HG02870 (cell line): ENCODE measurements at regions not wholly inside any gene's neighbourhood (a gene's known extent, or its start where the extent isn't known, plus 50 kb on each side); places are given as distances from the start of the nearest gene placed in this dataset.
"Not testable (repeated sequence)": the region's sequence is repeated elsewhere in the genome, so short reads cannot be mapped to it uniquely, and the experiment has no call there.

ENCODE experiments used
- ATAC-seq: cut with Tn5 transposase; IDR thresholded peaks from one replicate; pipeline ENCODE4 v1.9.1; 2021; ENCODE audit warnings: mild to moderate bottlenecking, moderate library complexity; ENCODE audit not compliant: unreplicated experiment

DNA sequence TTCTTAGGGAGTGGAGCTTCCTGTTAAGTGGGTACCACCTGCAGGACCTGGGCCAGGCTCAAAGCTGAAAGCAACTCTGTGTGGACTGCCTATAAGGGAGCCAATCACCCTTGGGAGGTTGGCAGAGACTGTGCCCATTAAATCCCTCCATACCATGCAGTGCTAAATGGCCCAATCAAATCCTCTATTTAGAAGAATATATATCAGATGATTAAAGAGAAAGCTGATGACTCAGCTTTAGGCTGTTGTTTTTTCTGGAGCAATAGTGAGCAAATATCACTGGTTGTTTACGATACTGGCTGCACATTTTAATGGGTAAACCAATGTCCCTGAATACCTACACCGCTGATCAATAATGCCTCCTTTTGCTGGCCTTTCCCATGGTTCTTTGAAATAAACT, 101.3 kb downstream of the TMX1 start:
- no peak for ATAC-seq

DNA sequence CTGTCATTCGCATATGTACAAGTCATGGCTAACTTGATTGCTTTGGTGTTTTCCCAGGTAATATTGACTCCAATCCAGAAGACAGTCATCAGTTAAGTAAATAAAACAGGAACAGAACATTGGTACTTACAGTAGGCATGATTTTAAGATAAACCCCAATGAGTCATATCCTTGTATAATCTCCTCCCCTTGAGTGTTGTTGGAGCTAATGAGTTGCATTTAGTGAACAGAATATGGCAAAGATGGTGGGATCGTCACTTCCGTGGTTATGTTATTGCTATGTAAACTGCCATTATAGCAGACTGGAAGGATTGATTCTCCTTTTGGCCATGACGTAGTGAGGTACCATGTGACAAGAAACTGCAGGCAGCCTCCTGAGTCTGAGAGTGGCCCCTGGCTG, 102.2 kb downstream of the TMX1 start:
- ATAC-seq = no peak

DNA sequence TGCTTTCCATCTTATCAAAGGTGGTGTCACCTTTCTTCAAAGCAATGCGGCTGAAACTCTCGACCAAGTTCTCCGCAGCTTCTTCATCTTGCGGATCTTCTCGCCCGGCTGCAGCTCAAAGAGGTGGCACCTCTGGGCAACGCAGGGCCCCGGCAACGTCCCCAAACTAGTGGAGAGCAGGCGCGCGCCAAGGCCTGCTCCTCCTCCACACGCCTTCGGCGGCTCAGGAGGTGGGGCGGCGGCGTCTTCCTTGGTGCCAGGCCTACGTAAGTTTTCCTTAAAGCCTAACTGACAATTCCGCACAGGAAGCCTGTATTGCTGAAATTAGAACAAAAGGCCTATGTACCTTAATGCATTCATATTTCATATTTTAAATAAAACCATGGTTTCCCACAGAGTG, 112.0 kb downstream of the TMX1 start:
- ATAC-seq = no peak

DNA sequence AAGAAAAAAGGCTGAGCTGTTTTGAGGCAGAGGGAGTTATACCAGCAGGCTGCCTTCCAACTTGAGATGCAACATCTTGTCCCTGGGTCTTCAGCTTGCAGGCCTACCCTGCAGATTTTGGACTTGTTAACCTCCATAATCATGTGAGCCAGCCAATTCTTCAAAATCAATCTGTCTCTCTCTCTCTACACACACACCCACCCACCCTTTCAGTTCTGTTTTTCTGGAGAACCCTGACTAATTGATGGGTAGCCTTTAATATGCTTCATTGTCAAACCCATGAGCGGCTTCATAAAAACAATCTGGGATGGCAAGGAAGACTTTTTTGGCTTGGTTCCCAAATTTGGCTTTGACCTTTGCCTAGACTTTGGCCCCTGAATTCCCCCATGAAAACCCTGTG, 113.9 kb downstream of the TMX1 start:
- no peak for ATAC-seq

DNA sequence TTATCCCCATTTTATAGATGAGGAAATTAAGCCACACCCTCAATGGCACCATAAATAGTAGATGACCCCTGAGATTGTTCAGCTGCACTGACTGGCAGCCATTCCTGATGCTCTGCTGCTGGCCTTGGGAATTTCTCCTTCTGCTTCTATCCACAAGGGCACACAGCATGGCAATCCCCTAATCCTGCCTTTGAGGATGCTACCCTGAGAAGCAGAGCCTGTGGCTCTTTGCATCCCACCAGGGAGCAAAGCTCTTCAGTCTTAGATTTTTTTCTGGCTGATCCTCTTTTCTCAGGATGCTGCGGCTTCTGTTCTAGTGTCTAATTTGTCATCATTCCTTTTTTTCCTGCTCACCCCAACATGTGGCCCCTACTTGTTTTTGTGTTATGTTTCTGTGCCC, 114.8 kb downstream of the TMX1 start:
- no peak for ATAC-seq

DNA sequence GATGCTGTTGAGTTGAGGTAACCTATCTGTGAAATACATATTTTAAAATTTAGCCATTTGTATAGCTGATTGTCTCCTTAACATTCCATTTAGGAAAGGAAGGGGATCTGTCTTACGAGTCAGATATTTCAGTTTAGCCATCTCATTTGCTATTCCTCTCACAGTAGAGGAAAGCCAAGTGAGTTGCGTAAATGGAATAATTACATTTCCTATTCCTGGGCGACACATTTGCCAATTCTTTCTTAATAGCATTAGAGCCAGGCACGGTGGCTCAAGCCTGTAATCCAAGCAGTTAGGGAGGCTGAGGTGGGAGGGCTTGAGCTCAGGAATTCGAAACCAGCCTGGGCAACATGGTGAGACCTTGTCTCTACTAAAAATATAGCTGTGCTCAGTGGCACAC, 116.3 kb downstream of the TMX1 start:
- ATAC-seq = no peak

DNA sequence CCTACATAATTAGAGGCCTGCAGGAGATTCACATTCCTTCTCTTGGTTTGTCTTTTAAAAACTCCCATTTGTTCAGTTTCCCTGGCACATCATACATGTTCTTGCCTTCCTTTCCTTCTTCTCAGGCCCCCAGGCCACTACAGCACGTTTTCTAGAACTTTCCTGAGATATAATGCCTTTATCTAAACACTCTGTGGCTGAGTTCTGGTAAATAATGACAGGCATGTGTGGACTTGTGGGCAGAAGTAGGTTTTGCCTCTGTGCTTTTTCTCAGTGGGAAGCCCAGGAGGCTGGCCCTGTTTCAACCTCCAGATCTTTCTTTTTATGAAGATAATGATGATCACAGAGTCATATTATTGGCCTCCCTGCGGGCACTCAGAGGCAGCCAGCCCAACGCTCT, 117.2 kb downstream of the TMX1 start:
- no peak for ATAC-seq

DNA sequence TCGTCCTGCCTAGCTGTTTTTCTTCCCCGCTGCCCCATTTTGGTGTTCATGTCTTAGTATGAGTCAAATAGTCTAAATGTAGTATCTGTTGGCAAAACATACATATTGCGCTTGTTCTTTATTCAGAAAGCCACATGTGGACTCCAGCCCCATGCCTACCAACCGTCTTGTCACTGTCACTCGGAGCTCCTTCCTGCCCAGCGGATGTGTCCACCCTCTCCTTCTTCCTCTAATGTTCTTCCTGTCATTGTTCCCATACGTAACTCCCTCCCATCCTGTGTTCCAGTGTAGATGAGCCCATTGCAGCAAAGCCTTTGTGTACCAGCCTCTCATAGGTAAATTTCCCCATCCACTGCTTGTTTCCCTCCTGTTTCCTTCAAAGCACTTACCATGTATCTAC, 120.5 kb downstream of the TMX1 start:
- no peak for ATAC-seq

DNA sequence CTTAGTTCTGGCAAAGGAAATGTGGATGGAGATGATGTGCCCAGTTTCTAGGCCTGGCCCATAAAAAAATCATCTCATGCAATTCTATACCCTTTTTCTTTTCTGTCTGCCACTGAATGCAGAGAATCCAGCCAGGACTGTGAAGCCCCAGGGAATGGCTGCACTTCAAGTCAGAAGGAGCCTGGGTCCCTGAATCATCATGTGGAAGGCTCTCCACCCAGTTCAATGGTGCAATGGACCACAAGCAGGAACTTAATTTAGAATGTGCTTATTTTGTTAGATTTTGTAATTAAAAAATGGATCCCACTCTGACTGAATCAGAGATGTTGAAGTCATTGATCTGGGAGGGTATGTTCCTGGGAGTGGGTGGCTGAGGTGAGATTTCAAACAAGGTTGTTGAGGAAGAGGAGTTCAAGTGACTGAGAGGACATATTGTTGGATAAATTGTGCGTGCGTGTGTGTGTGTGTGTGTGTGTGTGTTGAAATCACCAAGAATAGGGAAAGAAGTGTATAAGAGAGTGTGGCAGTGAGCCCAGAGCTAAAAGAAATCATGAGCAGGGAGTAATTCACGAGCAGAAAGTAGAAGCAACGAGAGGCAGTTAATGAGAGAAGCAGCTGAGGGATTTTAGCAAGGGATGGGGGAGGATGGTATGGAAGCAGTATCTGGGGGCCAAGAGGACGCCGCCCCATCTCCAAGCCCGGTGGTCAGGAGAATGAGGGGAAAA, 125.4 kb downstream of the TMX1 start:
- ATAC-seq = no peak

DNA sequence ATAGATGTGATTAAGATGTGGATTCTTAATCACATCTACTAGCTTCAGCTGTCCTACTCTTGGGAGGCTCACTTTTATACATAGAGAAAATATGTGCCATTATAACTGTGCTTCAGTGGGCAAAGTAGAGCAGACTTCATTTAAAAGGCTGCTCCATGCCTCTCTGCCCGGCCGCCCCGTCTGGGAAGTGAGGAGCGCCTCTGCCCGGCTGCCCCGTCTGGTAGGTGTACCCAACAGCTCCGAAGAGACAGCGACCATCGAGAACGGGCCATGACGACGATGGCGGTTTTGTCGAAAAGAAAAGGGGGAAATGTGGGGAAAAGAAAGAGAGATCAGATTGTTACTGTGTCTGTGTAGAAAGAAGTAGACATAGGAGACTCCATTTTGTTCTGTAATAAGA, 126.4 kb downstream of the TMX1 start:
- ATAC-seq = not testable (repeated sequence)

DNA sequence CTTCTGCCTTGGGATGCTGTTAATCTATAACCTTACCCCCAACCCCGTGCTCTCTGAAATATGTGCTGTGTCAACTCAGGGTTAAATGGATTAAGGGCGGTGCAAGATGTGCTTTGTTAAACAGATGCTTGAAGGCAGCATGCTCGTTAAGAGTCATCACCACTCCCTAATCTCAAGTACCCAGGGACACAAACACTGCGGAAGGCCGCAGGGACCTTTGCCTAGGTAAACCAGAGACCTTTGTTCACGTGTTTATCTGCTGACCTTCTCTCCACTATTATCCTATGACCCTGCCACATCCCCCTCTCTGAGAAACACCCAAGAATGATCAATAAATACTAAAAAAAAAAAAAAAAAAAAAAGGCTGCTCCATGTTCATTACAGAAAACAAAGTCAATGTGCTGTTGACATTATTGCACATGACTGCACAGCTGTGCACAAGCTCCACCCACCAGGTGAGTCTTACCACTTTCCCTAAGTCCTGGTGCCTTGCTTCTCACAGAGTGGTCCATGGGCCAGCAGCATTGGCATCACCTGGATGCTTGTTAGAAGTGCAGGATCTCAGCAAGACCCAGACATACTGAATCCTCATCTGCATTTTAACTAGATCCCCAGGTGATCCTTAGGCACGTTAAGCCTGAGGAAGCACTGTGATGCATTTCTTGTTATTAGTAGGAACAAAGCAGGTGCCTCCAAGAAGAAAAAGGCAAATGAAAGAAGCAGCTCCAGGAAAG, 127.0 kb downstream of the TMX1 start:
- ATAC-seq = not testable (repeated sequence)

DNA sequence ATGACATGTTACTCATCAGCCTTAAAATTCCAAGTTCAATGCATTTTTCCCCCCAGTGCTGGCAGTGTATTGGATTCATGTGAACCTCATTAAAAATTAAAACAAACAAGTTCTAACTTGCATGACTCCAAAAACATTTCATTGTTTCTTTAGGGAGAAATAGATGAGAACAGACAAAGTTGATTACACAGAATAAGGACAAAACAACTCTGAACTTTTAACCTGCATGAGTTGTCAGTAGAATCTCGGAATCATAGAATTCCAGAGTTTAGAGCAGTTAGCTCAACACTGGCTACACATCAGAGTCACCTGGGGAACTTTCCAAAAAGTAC, 127.5 kb downstream of the TMX1 start:
- no peak for ATAC-seq

DNA sequence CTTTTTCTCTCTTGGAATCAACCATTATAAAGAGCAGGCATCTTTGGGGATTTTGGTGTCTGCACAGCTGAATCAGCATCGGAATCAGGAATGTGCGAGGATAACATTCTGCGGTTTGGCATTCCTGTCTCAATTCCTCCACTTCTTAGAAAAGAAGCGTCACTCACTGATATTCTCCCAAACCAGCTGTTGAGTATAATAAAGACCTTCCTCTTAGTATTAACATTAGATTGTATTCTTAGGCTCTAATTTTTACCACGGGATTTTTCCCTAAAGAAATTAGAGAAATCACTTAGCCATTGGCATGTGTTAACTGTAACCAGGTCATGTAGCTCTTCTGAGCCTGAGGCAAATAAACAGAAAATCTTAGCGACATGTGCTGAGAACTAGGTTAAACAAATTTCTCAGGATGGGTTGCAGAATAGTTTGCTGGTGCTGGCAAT, 128.7 kb downstream of the TMX1 start:
- ATAC-seq = no peak

DNA sequence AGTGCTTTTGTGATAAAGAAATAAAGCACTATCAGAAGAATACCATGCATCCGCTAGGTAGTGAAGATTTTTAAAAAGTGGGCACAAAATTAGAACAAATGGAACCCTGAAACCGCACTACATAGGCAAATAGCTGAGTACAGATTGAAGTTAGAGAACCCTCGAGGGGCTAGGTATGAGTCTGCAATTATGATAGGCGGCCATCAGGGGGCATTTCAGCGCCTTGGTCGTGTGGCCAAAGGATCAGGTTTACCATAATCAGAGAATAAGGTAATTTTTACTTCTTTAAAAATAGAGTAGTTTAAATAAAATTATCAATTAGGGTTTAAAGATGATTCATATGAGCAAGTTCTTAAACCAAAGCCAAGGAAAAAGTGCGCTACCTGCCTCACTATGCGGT, 129.8 kb downstream of the TMX1 start:
- no peak for ATAC-seq

DNA sequence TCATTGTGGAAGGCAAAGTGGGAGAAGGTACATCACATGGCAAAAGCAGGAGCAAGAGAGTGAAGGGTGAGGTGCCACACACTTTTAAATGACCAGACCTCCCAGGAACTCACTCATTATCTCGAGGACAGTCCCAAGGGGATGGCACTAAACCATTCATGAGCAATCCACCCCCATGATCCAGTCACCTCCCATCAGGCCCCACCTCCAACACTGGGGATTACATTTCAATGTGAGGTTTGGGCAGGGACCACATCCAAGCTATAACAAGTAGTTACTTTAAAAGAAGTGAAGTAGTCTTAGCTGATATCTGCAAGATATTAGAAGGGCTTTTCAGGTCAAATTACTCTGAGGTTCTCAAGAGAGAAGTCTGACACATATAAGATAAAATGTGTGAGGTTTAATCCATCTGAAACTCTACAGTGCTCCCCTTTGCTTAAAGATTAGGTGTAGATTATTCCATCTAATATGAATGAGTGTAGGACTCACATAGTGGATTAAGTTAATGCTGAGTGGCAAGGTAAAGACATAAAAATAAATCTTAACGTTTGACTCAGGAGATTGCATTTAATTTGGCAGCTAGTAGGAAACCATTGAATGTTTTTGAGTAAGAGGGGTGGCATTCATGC, 130.8 kb downstream of the TMX1 start:
- no peak for ATAC-seq

DNA sequence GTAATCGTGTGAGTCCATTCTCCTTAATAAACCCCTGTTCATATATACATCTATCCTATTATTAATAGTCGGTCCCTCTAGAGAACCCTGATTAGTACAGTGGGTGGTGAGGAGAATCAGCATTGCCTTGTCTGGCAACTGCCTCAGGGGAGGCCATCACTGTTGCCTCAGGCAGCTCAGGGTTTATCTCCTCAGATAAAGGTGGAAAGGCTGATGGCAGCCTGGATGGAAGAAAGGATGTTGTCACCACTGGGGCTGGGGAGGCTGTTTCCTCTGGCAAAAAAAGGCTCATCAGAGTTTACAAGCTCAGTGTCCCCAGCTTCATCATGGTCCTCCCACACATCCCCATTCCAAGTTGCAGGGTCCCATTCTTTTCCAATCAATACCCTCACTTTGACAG, 137.1 kb downstream of the TMX1 start:
- not testable (repeated sequence) for ATAC-seq

DNA sequence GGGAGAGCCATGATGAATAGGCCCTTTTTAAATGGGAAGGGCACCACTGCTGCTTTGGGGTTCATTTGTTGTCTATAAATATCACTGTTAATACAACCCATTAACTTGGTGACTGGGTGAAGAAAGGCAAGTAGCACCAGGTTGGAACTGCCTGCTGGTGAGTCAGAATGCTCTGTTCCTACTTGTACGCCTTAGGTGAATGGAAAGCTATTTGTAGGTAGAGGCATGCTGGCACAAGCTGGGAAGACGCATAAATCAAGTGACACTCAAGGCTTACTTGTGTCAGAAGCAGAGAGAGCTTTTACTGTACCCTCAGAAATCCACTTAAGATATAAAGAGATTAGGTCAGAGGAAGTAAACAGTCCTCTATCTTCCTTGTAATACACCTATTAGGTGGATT, 142.5 kb downstream of the TMX1 start:
- no peak for ATAC-seq

DNA sequence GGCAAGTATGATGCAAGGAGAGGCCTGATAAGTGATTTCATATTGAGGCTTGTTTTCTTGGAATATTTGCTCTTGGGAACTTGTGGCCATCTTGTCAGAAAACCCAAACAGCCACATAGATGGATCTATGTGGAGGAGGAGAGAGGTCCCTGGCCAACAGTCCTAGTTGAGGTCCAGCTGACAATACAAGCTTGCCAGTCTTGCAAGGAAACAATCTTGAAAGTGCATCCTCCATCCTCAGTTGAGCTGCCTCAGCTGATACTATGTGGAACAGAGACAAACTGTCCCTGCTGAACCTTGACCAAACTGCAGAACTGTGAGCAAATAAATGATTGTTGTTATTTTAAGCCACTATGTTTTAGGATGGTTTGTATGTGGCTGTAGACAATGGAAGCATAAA, 146.4 kb downstream of the TMX1 start:
- ATAC-seq = no peak

DNA sequence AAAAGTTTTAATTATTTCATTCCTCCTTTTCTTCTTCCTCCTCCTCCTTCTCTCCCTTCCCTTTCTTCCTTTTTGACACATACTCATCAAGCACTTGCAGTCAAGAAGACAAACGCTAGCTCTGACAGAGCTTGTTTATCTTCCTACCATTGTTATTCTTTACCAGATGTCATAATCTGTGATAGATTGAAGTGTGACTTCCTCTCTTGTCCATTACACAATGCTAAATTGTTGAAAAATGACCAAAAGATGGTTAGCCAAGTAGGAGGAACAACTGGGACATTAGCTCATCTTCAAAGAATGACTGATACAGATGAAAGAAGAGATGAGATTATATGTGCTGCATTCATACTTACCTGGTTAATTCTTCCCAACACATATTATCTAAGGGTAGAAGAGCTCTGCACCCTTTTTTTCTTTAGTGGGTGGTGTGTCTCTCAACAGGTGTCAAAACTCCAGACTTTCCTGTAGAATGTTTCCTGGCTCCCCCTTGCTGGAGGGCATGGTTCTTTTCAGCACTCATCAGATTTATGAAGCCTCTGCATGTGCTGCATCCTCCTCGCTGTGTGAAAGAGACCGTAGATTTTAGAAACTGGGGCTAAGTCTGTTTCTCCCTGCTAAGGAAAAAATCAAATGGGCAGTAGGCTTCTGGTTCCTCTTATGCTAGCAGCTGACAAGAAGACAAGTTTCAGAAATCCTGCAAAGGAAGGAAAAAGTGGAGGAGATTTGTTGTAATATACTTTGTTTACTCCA, 147.1 kb downstream of the TMX1 start:
- ATAC-seq = no peak

DNA sequence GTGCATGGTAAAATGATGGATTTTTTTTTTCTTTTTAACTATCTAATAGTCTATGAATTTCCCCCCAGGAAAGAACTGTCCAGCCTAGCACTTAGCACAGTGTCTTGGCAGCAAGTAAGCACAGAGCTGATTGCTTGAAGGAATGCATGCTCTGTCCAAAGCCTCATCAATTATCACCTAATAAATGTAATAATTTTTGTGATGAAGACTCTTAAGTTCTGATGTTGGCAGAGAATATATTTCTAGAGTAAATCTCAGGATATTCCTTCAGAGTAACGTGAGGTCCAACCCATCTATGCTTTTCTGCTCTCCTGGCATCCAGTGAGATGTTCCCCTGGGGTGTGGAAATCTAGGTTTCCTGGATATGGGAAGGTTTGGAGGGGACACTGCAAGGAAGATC, 152.4 kb downstream of the TMX1 start:
- ATAC-seq = no peak

DNA sequence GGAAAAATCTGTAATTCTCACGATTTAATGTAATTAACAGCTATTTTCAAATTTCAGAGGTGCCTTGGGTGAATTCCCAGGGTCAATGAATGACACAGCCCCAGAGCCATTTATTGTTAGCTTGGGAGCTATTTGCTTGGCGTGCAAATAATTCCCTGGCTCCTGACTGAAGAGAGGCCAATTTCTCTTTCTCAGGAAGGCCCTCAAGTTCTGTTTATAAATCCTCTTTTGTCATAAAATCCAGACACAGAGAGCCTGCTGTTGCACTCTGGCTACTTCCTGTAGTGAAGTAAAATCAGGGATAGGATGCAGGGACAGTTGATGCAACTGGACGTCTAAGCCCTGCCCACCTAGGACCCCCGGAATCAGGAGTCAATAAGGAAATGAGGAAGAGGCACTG, 154.3 kb downstream of the TMX1 start:
- no peak for ATAC-seq

DNA sequence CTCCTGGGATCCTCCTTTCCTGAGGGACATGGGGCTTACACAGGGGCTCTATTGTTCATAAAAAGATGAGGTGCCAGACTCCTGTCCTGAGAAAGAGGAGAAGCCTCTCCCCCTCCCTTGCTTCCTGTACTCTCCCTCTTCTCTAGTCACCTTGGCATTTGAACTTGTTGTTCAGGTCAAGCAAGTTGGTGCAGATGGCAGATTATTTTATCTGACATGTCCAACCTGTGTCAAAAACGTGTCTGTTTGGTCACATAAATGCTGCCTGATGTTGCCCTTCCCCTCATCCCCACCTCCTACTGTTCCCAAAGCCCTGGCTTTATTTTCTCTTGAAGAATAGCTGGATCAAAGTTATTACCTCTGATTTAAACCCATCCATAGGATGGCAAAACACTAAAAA, 154.8 kb downstream of the TMX1 start:
- ATAC-seq = no peak
